ENCODE measurements at regions not wholly inside any gene's neighbourhood (a gene's known extent, or its start where the extent isn't known, plus 50 kb on each side); places are given as distances from the start of the nearest gene placed in this dataset.

GRCh38 chr7:110607050-110607857, 483.7 kb upstream of the LRRN3 start:
- Histone ChIP-seq H3K79me2 (ENCODE audit: low read length) (no peaks in the 10 kb centered on the region), H3K9me3 (ENCODE audit: low read length) (no peaks in the 10 kb centered on the region), H2AFZ (ENCODE audit: low read length) (no peak overlapping the region), H3K27me3 (ENCODE audit: low read length) (no peaks in the 10 kb centered on the region), H3K27ac (ENCODE audit: low read length) (no peak overlapping the region), H3K4me2 (ENCODE audit: low read depth, low read length, poor library complexity, severe bottlenecking) (no peak overlapping the region), H4K20me1 (ENCODE audit: insufficient read depth, low read depth, low read length) (no peaks in the 10 kb centered on the region), H3K36me3 (ENCODE audit: insufficient read depth, low read length) (no peaks in the 10 kb centered on the region), H3K4me1 (ENCODE audit: low read length) (no peaks in the 10 kb centered on the region), H3K4me3 (ENCODE audit: low read length) (no peak overlapping the region), H3K9me2 (replicated peaks; ENCODE audit: insufficient read depth, low read length) (no peaks in the 10 kb centered on the region), H3K9ac (ENCODE audit: low read length) (no peak overlapping the region)
- no peak for DNase-seq

GRCh38 chr7:110609336-110609735, 481.6 kb upstream of the LRRN3 start:
- H3K36me3 ChIP-seq (ENCODE audit: insufficient read depth, low read length) = no peaks in the 10 kb centered on the region
- H4K20me1 ChIP-seq (ENCODE audit: insufficient read depth, low read depth, low read length) = no peaks in the 10 kb centered on the region
- H3K9me3 ChIP-seq (ENCODE audit: low read length) = no peaks in the 10 kb centered on the region
- no peaks in the 10 kb centered on the region for H3K27me3 ChIP-seq (ENCODE audit: low read length)
- no peak overlapping the region for H3K4me3 ChIP-seq (ENCODE audit: low read length)
- H3K79me2 ChIP-seq (ENCODE audit: low read length) = no peaks in the 10 kb centered on the region
- DNase-seq = no peak
- no peak overlapping the region for H3K9ac ChIP-seq (ENCODE audit: low read length)
- no peak overlapping the region for H2AFZ ChIP-seq (ENCODE audit: low read length)
- H3K27ac ChIP-seq (ENCODE audit: low read length) = no peak overlapping the region
- H3K4me2 ChIP-seq (ENCODE audit: low read depth, low read length, poor library complexity, severe bottlenecking) = no peak overlapping the region
- no peaks in the 10 kb centered on the region for H3K9me2 ChIP-seq (replicated peaks; ENCODE audit: insufficient read depth, low read length)
- no peaks in the 10 kb centered on the region for H3K4me1 ChIP-seq (ENCODE audit: low read length)

GRCh38 chr7:110612680-110613079, 478.2 kb upstream of the LRRN3 start:
- Histone ChIP-seq H4K20me1 (ENCODE audit: insufficient read depth, low read depth, low read length) (no peaks in the 10 kb centered on the region), H3K27me3 (ENCODE audit: low read length) (no peaks in the 10 kb centered on the region), H3K4me3 (ENCODE audit: low read length) (no peak overlapping the region), H3K27ac (ENCODE audit: low read length) (no peak overlapping the region), H3K9me3 (ENCODE audit: low read length) (peaks cover 3% of the 10 kb centered on the region; the same call in 1 of the 2 replicates), H3K9ac (ENCODE audit: low read length) (no peak overlapping the region), H3K79me2 (ENCODE audit: low read length) (no peaks in the 10 kb centered on the region), H3K36me3 (ENCODE audit: insufficient read depth, low read length) (no peaks in the 10 kb centered on the region), H3K9me2 (replicated peaks; ENCODE audit: insufficient read depth, low read length) (no peaks in the 10 kb centered on the region), H3K4me2 (ENCODE audit: low read depth, low read length, poor library complexity, severe bottlenecking) (no peak overlapping the region), H2AFZ (ENCODE audit: low read length) (no peak overlapping the region), H3K4me1 (ENCODE audit: low read length) (no peaks in the 10 kb centered on the region)
- DNase-seq = no peak

Data from Karpas-422 (cell line).